ENCODE measurements at regions not wholly inside any gene's neighbourhood (a gene's known extent, or its start where the extent isn't known, plus 50 kb on each side); places are given as distances from the start of the nearest gene placed in this dataset.
"Not testable (repeated sequence)": the region's sequence is repeated elsewhere in the genome, so short reads cannot be mapped to it uniquely, and the experiment has no call there.

DNA sequence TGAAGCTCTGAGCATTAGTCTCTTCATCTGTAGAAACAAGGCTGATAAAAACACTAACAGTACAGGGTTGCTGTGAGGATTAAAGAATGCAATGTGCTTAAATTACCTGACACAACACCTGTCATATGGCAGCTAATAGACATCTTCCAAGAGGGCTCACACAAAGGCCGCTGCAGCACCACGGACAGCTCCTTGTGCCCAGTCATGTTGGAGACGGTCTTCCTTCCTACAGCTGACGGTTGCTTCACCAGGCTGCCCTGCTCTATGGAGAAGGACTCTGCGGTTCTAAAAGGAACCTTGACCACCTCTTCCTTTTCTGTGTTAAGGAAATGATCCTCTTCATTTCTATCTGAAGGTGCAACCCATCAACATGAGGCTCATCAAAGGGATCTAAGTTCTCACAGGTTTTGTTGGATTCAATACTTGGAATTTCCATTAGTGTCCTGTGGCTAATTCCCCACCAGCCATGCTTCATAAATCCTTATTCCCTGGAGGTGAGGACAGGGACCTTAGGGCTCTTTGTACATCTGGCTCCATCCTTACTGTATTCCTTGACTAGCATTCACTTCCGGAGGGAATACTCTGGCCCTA lies 138.9 kb upstream of the CES5A start:
- peak; percentile 17 for DNase-seq (ENCODE audit: low spot score)

DNA sequence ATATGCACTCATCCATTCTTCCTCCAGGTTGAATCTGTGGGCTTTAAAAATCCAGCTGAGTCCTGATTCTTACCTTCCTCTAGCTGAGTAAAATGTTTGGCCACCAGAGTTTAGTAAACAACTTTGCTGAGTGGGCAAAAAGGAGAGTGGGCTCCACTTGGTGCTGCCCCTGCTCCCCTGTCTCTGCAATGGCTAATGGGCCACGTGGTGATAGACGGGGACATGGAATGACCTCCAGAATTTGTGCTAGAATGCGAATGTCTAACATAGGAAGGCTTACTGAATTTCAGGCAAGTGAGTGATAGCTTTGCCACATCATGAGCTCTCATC lies 137.3 kb upstream of the CES5A start:
- DNase-seq (ENCODE audit: low spot score): no peak

DNA sequence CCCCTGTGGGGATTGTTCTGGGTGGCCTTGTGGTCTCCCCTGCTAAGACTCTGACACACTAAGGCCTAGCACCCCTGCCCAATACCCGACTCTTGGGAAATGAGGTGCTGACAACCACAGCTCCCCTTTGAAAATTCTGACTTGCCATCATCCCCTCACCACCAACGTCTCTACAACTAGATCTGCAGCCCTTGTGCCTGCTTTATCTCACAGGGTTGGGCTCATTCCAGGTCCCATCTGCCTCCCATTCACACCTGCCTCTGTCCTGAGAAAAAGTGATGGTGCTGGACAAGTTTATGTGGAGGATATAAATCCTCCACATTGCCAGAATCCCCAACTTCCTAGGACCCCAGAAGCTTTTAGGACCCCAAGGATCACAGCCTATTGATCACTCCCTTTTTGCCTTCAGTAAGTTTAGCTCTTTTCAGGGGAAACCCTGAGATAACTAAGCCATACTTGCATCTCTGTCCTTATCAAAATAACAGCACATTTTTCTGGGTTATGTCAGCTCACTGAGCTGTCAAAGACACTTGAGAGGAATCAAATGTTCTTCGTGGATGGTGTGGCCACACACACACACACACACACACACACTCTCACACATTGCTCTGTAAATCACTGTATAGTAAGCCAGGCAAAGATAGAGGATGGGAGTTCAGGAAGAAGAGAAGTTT lies 136.8 kb upstream of the CES5A start:
- no peak for DNase-seq (ENCODE audit: low spot score)

DNA sequence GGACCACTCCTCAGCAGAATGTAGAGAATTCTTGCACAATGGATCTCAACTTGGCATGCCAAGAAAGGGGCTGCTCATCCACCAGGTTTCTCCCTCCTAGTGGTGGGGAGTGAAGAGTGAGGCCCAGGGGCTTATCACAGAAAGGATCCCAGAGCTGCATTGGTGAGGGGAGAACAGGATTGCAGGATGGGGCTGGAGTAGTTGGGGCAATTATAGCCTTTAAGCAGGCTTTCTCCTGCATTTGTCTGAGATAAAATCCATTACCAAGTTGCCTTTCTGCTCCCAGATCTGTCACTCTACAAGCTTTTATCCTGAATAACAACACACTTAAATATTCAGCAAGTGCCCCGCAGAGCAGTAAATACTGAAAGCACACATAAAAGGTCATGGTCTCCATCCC lies 130.8 kb upstream of the CES5A start:
- DNase-seq (ENCODE audit: low spot score): no peak

DNA sequence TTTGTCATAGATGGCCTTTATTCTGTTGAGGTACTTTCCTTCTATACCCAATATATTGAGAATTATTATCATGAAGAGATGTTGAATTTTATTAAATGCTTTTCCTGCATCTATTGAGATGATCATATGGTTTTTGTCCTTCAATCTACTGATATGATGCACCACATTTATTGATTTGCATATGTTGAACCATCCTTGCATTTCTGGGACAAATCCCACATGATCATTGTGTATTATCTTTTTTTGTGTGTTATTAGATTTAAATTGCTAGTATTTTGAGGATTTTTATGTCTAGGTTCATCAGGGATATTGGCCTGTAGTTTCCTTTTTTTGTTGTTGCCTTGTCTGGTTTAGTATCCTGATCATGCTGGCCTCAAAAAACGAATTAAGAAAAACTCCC lies 124.5 kb upstream of the CES5A start:
- no peak for DNase-seq (ENCODE audit: low spot score)

DNA sequence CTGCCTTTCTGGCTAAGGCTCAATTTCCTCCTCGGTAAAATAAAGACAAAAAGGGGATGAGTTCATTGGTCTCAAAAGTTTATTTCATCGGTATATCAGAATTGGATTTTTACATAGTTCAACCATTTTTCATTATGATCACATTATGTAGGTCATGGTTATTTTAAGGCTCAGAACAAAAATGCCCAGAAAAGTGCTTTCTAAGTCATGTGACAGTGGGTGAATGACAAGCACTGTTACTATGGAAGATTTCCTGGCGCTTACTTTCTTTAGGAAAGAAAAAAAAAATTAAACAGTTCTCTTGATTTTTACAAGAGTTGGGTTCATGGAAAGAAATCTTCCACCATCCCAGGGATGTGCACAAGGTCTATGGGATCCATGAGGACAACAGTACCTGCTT lies 117.9 kb upstream of the CES5A start:
- no peak for DNase-seq (ENCODE audit: low spot score)

DNA sequence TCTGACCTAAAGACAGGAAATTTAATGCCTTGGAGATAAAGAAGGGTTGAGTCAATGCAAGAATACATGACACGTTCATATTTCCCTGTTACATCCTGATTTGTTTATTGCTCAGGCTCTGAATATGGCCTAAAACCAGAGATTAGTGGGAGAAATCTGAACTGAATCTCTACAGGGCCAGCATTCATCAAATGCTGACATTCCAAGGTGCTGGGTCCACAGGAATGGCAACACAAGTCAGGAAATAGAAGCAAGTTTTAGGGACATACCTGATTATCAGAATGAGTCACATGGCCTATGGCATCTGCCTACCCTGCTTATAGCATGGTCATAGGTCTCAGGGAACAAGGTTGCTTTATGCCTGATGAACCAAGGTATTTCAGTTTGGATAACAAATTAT lies 117.4 kb upstream of the CES5A start:
- DNase-seq (ENCODE audit: low spot score): no peak

DNA sequence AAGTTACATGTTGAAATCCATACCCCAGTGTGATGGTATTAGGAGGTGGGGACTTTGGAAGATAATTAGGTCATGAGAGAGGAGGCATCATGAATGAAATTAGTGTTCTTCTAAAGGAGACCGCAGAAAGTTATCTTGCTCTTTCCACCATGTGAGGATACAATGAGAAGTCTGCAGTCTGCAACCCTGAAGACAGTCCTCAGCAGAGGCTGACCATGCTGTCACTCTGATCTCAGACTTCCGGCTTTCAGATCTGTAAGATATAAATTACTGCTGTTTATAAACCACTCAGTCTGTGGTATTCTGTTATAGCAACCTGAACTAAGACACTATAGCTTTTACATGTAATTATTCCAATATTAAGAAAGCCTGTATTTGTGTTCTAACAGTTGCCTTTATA lies 116.7 kb upstream of the CES5A start:
- DNase-seq (ENCODE audit: low spot score): no peak

DNA sequence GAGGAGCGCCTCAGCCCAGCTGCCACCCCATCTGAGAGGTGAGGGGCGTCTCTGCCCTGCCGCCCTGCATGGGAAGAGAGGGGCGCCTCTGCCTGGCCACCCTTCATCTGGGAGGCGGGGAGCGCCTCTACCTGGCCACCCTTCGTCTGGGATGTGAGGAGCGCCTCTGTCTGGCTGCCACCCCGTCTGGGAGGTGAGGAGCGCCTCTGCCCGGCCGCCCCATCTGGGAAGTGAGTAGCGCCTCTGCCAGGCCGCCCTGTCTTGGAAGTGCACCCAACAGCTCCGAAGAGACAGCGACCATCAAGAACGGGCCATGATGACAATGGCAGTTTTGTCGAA lies 114.4 kb upstream of the CES5A start:
- no peak for DNase-seq (ENCODE audit: low spot score)

DNA sequence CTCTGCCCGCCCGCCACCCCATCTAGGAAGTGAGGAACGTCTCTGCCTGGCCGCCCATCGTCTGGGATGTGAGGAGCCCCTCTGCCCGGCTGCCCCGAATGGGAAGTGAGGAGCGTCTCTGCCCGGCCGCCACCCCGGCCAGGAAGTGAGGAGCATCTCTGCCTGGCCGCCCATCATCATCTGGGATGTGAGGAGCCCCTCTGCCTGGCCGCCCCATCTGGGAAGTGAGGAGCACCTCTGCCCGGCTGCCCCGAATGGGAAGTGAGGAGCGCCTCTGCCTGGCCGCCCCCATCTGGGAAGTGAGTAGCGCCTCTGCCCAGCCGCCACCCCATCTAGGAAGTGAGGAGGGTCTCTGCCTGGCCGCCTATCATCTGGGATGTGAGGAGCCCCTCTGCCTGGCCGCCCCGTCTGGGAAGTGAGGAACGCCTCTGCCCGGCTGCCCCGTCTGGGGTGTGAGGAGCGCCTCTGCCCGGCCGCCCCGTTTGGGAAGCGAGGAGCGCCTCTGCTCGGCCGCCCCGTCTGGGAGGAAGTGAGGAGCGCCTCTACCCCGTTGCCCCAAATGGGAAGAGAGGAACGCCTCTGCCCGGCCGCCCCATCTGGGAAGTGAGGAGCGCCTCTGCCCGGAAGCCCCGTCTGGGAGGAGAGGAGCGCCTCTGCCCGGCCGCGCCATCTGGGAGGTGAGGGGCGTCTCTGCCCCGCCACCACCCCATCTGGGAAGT lies 113.8 kb upstream of the CES5A start:
- not testable (repeated sequence) for DNase-seq (ENCODE audit: low spot score)

DNA sequence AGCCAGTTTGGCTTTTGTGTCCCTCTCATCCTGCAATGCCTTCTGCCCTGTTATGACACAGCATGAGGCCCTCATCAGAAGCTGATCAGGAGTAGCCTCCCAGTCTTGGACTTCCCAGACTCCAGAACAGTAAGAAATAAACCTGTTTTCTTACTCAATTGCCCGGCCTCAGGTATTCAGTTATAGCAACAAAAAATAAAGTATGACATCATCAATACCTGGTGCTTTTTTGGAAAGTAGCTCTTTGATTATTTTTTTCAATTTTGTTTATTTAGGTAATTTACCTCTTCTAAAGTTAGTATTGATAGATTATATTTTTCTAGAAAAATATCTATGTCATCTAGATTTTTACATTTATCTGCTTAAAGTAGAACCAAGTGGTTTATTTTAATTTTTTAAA lies 112.8 kb upstream of the CES5A start:
- no peak for DNase-seq (ENCODE audit: low spot score)

DNA sequence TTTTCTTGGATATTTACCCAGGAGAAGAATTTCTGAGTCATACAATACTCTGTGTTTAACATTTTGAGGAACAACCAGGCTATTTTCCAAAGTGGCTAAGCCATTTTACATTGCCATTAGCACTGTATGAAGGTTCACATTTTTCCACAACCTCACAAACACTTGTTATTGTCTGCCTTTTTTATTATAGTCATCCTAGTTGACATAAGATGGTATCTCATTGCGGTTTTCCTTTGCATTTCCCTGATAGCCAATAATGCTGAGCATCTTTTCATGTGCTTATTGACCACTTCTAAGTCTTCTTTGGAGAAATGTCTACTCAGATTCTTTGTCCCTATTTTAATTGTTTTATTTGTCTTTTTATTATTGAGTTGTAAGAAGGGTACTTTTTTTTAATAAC lies 107.4 kb upstream of the CES5A start:
- DNase-seq (ENCODE audit: low spot score): no peak

DNA sequence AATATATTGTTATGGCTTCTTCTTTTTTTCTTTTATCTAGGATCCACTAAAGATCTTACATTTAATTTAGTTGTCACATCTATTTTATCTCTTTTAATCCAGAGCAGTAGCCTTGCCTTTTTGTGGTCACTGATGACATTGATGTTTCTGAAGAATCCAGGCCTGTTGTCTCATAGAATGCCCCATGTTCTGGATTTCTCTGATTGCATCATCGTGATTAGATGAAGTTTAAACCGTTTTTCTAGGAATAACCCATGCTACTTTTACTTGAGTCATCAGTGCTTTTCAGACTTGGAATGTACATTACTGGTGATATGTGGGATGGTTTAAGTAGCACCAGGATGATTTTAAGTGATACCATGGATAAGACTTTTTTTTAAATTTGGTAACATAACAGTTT lies 106.4 kb upstream of the CES5A start:
- no peak for DNase-seq (ENCODE audit: low spot score)

DNA sequence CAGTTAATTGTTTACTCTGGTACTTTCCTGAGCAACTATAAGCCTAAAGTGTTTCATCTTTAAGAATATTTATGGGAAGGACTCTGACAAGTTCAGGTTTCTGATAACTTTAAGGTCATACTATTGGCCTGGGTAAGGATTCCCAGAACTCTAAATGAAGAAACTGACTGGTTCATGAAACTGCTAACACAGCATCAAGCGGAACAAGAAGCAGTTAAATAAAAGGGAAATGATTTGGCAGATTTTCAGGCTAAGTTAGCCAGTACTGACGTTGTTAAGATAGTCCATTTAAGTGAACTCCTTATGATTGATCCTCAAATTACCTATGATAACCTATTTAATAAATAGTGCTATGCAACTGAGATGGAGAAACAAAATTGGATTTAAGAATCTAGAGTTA lies 101.6 kb upstream of the CES5A start:
- DNase-seq (ENCODE audit: low spot score): no peak

DNA sequence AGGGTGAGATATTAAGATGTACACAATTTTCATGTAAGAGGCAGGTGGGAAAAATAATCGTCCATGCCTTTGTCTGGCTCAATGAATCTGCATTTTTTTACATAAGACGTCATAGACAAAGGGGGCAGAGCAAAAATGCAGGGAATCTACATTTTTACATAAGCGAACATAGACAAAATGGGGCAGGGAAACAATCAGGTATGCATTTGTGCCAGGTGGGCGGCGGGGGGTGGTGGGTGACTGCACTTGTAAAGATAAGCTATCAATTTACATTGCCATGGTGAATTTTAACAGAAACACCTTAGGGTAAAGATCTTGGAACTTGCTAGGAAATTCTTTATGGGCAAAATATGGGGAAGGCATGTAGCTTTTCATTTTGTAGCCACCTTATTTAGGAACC lies 96.3 kb upstream of the CES5A start:
- no peak for DNase-seq (ENCODE audit: low spot score)

DNA sequence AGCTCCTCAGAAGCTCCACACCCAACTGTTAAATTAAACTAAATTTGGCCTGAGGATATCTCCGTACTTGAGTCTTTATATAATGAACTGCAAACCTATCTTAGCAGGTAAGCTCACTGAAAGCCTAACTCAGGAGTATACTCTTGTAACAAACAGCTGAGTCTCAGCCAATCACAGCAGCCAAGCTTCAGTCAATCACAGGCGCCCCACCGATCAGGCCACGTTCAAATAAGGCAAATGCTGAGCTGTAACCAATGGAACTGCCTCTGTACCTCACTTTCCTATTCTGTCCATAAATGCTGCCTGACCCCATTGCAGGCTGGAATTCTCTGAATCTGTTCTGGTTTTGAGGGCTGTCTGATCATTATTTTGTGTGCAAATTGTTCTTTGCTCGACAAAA lies 93.0 kb upstream of the CES5A start:
- no peak for DNase-seq (ENCODE audit: low spot score)

DNA sequence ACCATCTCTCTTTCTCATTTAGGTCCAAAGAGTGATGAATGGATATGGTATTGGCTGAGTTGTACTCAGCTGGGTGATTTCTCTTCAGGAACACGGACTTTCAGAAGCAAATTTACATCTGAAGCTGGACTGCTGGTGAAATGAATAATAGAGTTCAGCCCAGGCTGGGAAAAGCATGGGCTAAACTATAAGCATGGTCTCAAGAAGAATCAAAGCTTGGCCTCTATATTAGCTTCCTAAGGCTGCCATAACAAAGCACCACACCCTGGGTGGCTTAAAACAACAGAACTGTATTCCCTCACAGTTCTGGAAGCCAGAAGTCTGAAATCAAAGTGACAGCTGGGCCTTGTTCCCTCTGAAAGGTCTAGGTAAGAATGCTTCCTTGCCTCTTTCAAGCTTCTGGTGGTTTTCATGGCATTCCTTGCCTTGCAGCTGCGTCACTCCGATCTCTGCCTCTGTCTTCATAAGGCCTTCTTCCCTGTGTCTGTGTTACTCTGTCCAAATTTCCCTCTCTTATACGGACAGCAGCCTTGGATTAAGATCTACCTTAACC lies 89.8 kb upstream of the CES5A start:
- DNase-seq (ENCODE audit: low spot score): no peak

DNA sequence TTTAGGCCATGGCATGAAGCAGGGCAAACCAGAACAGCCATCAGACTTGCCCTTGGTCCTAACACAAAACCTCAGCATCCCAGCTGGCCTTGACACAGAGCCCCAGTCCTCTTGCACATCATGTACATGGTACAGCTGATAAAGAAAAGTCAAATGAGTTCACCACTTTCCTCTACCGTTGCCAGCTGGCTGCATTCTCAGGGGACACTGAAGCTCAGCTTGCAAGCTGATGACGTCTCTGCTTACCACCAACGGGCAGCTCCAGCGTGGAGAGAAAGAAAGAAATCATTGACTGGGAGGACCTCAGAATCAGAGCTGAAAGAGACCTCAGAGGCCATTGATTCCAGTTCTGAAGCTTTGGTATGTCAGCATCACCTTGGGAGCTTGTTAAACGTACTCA lies 80.7 kb upstream of the CES5A start:
- DNase-seq (ENCODE audit: low spot score): no peak

DNA sequence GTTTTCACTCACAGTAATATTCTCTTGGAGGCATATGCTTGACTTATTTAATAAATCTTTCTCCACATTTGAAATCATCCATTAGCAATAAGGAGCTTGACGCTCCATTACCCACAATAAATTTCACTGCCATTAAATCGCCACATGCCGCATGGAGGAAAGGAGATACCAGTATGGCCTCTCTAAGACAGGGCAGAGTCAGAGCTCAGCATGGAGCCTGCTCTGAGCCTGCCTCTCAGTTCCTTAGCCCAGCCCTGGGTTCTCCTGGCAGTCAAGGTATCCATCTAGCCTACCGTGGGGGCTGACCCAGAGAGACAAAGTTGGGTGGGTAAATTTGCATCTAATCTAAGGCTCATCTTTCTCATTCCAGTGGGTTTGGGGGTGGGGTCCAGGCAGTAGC lies 80.3 kb upstream of the CES5A start:
- no peak for DNase-seq (ENCODE audit: low spot score)

DNA sequence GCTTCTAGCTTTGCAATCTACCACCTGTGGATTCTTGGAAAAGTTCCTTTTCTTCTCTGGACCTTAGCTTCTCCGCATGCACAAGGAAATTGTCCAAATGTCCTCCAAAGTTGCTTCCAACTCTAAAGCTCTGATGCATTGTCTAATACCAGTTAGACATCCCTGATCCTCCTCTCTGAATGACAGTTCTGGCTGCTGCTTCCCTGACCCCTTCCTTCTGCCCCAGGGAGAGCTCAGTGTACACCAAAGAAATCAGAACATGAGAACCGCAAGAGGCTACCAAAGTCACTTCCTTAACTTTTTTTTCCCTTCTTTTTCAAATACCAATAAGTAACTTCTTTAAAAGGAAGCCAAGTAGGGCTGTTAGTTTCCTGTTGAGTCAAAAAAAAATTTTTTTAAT lies 79.7 kb upstream of the CES5A start:
- DNase-seq (ENCODE audit: low spot score): no peak

DNA sequence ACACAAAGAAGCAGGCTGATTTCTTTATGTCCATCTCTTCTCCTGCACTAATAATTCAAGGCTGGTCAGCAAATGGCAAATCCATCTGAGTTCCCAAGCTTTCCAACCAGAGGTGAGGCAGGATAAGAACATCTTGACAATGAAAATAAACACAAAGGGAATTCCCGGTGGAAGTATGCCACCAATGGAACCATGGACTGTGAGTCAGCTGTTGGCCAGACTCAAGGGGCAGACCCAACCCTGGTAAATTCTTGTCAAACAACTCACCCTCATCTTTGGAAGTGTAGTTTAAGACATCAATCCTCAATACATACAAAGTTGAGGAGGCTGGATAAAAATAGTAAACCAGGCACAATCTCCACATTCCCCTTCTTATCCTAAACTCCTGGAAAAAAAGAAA lies 74.3 kb upstream of the CES5A start:
- peak; percentile 28 for DNase-seq (ENCODE audit: low spot score)

DNA sequence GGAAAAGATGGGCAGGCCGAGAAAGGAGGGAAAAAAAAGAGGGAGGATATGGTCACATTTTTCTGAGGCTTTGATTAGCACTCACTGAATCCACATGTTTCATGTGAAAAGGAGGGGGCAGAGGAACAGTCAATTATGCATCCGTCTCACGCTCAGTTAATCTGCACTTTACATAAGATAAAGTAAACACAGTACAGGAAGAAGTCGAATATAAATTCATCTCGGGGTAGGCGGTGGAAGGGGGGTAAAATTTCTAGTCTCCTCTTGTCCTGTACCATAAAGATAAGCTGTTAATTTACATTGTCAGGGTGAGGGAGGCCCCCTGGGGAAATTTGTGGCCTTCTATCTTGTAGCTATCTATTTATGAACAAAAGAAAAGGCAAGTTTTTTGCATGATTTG lies 73.1 kb upstream of the CES5A start:
- DNase-seq (ENCODE audit: low spot score): no peak

DNA sequence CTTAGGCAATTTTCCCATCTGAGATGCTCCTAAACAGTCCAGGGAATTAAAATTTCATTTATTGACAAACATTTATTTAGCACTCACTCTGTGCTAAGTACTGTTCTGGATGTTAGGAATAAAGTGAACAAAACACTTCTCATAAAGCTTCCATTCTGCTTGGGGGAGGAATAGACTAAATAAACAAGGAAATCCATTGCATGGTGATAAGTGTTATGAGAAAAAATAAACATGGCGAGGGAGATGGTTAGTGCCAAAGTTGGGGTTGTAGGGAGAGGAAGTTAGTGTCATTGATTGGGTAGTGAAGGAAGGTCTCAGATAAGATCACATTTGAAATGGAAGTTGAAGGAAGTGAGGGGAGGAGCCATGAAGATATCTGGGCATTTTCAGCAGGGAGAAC lies 72.2 kb upstream of the CES5A start:
- no peak for DNase-seq (ENCODE audit: low spot score)

DNA sequence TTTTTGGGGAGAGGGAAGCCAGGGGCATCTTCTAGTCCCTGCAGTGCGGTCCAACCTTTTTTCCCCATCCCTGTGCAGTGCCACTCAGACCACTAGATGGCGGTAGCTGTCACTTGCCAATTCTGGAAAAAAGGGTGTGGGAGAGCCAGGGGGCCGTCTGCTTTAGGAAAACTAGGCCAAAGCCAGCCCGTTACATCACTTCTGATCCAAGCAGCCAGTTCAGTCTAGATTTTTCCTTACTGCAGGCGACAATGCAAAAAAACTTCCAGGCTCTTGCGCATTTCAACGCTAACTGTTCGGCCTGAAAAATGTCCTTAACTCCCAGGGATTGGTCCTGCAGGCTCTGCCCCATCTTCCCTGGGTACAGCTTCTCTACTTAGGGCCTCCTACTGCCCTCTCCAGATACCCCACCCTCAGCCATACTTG lies 69.2 kb upstream of the CES5A start:
- DNase-seq (ENCODE audit: low spot score): peak; percentile 3
